Immature natural killer cell (primary cell): ENCODE measurements at regions not wholly inside any gene's neighbourhood (a gene's known extent, or its start where the extent isn't known, plus 50 kb on each side); places are given as distances from the start of the nearest gene placed in this dataset.
"Not testable (repeated sequence)": the region's sequence is repeated elsewhere in the genome, so short reads cannot be mapped to it uniquely, and the experiment has no call there.

Experiments used
- DNase-seq, 3 donors: peaks; one replicate each; pipeline ENCODE4 v3.0.0; 2022; ENCODE audit warnings: mixed read lengths in 1 of 3
- H3K27ac Mint-ChIP-seq, 6 donors: one replicate each; pipeline ENCODE4 v1.8.0; 2020; ENCODE audit warnings: mixed read lengths in 6 of 6, mild to moderate bottlenecking in 5 of 6, inconsistent platforms in 4 of 6, moderate library complexity in 3 of 6
- H3K27me3 Mint-ChIP-seq, 3 donors: one replicate each; pipeline ENCODE4 v1.8.0; 2020 to 2021; ENCODE audit warnings: low read depth in 3 of 3, mild to moderate bottlenecking in 3 of 3, mixed read lengths in 3 of 3, moderate library complexity in 3 of 3, inconsistent platforms in 1 of 3
- H3K36me3 Mint-ChIP-seq, 3 donors: one replicate each; pipeline ENCODE4 v1.8.0; 2020; ENCODE audit warnings: mixed read lengths in 3 of 3, inconsistent platforms in 2 of 3, mild to moderate bottlenecking in 2 of 3
- H3K4me1 Mint-ChIP-seq, 2 donors: one replicate each; pipeline ENCODE4 v1.8.0; 2020; ENCODE audit warnings: inconsistent platforms in 2 of 2, mild to moderate bottlenecking in 2 of 2, mixed read lengths in 2 of 2, moderate library complexity in 1 of 2
- H3K4me3 Mint-ChIP-seq, 5 donors: one replicate each; pipeline ENCODE4 v1.8.0; 2020; ENCODE audit warnings: mild to moderate bottlenecking in 5 of 5, mixed read lengths in 5 of 5, inconsistent platforms in 3 of 5, moderate library complexity in 3 of 5
- H3K9me3 Mint-ChIP-seq, 6 donors: one replicate each; pipeline ENCODE4 v1.8.0; 2020; ENCODE audit warnings: mild to moderate bottlenecking in 6 of 6, mixed read lengths in 6 of 6, inconsistent platforms in 4 of 6, moderate library complexity in 3 of 6

DNA sequence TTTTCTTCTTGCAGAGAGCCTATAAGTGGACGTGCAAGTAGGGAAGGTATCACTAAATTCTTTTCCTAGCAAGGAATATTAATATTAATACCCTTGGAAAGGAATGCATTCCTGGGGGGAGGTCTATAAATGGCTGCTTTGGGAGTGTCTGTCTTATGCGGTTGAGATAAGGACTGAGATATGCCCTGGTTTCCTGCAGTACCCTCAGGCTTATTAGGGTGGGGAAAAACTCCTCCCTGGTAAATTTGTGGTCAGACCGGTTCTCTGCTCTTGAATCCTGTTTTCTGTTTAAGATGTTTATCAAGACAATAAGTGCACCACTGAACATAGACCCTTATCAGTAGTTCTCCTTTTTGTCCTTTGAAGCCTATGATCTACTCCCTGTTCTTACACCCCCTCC is 155.2 kb downstream of the COPS8 start:
- H3K27ac Mint-ChIP-seq, H3K36me3 Mint-ChIP-seq, H3K4me3 Mint-ChIP-seq, H3K4me1 Mint-ChIP-seq, DNase-seq: not testable (repeated sequence)
- Mint-ChIP-seq H3K27me3 (peaks cover 0 to 13% (median 1%) of the 10 kb centered on the region in 3 donors), H3K9me3 (peaks cover 6 to 33% (median 10%) of the 10 kb centered on the region in 6 donors)

DNA sequence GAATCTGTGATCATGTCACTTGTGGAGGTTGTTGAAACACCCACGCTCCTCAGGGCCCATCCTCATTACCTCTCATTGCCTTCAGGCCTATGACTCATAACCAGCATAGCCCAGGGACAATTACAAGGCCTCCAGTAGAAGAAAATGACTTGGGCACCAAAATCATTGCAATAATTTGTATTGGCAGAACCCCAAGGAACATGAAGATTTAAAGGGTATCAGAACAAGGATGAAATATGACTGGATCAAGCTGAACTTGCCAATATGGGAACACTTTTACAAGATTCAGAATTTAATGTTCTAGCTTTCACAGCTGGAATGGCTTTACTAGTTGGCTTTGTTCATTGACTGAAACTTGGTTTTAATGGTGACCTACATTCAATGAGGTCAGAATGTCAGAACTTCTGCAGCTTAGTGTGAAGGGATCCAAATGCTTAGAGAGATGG is 156.4 kb downstream of the COPS8 start:
- DNase-seq: no peak
- no peak overlapping the region for H3K4me3 Mint-ChIP-seq
- H3K4me1 Mint-ChIP-seq: no peaks in the 10 kb centered on the region
- no peak overlapping the region for H3K27ac Mint-ChIP-seq
- H3K9me3 Mint-ChIP-seq: peaks cover 6 to 33% (median 10%) of the 10 kb centered on the region in 6 donors
- peaks cover 0 to 8% (median 0%) of the 10 kb centered on the region in 3 donors for H3K36me3 Mint-ChIP-seq
- peaks cover 0 to 13% (median 1%) of the 10 kb centered on the region in 3 donors for H3K27me3 Mint-ChIP-seq

DNA sequence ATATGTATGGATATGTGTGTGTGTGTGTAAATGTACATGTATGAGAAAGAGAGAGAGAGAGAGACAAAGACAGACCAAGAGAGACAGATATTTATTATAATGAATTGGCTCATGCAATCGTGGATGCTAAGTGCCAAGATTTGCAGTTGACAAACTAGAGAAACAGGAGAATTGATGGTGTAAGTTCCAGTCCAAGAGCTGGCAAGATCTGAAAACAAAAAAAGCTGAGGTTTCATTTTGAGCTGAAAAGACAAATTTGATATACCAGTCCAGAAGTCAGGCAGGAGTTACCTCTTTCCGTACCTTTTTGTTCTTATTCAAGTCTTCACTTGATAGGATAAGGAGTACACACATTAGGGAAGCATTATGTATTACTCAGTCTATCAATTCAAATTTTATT is 157.8 kb downstream of the COPS8 start:
- peaks cover 2 to 33% (median 10%) of the 10 kb centered on the region in 6 donors for H3K9me3 Mint-ChIP-seq
- H3K27ac Mint-ChIP-seq: no peak overlapping the region
- no peaks in the 10 kb centered on the region for H3K4me1 Mint-ChIP-seq
- no peak for DNase-seq
- peaks cover 0 to 8% (median 0%) of the 10 kb centered on the region in 3 donors for H3K36me3 Mint-ChIP-seq
- peaks cover 0 to 13% (median 1%) of the 10 kb centered on the region in 3 donors for H3K27me3 Mint-ChIP-seq
- no peak overlapping the region for H3K4me3 Mint-ChIP-seq

DNA sequence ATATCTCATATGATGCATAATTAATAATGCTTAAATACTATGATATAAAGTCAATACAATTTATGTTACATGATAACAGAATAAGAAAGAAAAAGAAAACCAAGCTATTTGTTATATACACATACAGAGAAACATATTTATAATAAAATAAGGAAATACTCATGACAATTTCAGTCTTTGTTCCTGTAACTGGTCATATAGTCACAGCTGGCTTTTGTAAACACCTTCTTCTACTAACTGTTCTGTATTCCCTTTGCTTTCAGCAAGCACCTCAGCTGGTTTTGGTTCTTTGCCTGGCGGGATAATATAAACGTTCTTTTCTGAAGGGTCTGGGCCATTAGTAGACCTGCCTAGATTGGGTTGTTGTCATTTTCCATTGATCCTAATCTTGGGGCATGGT is 158.5 kb downstream of the COPS8 start:
- H3K4me1 Mint-ChIP-seq: no peaks in the 10 kb centered on the region
- H3K36me3 Mint-ChIP-seq: peaks cover 0 to 8% (median 0%) of the 10 kb centered on the region in 3 donors
- no peak overlapping the region for H3K4me3 Mint-ChIP-seq
- no peak for DNase-seq
- peaks cover 0 to 13% (median 0%) of the 10 kb centered on the region in 3 donors for H3K27me3 Mint-ChIP-seq
- H3K9me3 Mint-ChIP-seq: peaks cover 2 to 34% (median 10%) of the 10 kb centered on the region in 6 donors
- H3K27ac Mint-ChIP-seq: no peak overlapping the region

DNA sequence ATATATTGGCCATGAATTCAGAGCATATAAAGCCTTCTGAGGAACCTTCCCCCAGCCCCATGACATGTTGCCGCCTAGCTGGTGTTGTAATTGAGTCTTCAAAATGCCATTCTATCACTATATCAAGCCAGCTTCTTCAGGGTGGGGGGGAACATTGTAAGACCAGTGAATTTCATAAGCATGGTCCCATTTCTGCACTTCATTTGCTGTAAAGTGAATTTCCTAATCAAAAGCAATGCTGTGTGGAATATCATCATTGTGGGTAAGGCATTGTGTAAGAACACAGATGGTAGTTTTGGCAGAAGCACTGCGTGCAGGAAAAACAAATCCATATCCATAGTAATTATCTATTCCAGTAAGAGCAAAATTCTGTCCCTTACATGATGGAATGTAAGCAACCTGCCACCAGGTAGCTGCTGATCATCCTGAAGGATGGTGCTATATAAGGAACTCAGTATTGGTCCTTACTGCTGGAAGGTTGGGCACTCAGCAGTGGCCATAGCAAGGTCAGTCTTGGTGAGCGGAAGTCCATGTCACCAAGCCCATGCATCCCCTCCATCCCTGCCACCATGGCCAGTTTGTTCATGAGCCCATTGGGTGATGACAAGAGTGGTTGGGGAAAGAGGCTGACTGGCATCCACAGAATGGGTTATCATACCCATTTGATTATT is 159.4 kb downstream of the COPS8 start:
- H3K27ac Mint-ChIP-seq: no peak overlapping the region
- H3K36me3 Mint-ChIP-seq: peaks cover 0 to 8% (median 0%) of the 10 kb centered on the region in 3 donors
- H3K9me3 Mint-ChIP-seq: peaks cover 4 to 28% (median 10%) of the 10 kb centered on the region in 6 donors
- no peak overlapping the region for H3K4me3 Mint-ChIP-seq
- H3K27me3 Mint-ChIP-seq: peaks cover 0 to 16% (median 3%) of the 10 kb centered on the region in 3 donors
- DNase-seq: no peak
- H3K4me1 Mint-ChIP-seq: no peaks in the 10 kb centered on the region

DNA sequence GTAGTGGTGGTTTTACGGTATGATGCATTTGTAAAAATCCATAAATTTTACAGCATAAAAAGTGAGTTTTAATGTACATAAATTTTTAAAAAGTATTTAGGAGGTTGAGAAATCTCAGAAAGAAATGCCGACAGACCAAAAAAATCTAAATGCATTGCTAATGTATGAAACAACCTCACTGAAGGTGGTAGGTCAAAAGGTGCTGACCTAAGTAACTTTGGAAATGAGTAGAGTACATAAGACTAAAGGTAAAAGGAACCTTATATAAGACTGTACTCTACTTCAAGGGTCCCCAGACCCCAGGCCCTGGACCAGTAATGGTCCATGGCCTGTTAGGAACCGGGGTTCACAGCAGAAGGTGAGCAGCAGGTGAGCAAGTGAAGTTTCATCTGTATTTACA is 163.4 kb downstream of the COL6A3 start:
- no peaks in the 10 kb centered on the region for H3K4me1 Mint-ChIP-seq
- H3K27ac Mint-ChIP-seq: no peak overlapping the region
- H3K36me3 Mint-ChIP-seq: no peaks in the 10 kb centered on the region
- DNase-seq: no peak
- H3K4me3 Mint-ChIP-seq: no peak overlapping the region
- H3K27me3 Mint-ChIP-seq: peaks cover 0 to 14% (median 4%) of the 10 kb centered on the region in 3 donors
- H3K9me3 Mint-ChIP-seq: peaks cover 0 to 4% (median under 1%) of the 10 kb centered on the region in 6 donors

DNA sequence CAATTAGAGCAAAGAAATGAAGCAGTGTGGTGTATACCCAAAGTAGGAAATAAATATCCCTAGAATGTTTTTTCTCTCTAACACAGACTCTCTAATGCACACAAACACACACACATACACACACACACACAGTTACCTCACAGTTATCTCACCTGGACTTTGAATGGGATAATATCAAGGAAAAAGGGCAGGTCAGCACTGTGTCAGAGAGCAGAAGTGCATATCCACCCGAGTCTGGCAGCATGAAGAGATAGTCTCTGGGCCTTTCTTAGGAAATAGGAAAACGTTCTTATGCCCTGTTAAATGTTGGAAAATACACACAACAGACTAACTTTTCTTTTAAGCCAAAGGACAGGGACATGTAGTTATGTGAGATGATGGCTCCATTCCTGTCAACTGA is 162.0 kb downstream of the COL6A3 start:
- no peaks in the 10 kb centered on the region for H3K4me1 Mint-ChIP-seq
- H3K27me3 Mint-ChIP-seq: peaks cover 0 to 11% (median 5%) of the 10 kb centered on the region in 3 donors
- H3K4me3 Mint-ChIP-seq: no peak overlapping the region
- DNase-seq: no peak
- no peaks in the 10 kb centered on the region for H3K36me3 Mint-ChIP-seq
- H3K27ac Mint-ChIP-seq: no peak overlapping the region
- peaks cover 0 to 4% (median 0%) of the 10 kb centered on the region in 6 donors for H3K9me3 Mint-ChIP-seq

DNA sequence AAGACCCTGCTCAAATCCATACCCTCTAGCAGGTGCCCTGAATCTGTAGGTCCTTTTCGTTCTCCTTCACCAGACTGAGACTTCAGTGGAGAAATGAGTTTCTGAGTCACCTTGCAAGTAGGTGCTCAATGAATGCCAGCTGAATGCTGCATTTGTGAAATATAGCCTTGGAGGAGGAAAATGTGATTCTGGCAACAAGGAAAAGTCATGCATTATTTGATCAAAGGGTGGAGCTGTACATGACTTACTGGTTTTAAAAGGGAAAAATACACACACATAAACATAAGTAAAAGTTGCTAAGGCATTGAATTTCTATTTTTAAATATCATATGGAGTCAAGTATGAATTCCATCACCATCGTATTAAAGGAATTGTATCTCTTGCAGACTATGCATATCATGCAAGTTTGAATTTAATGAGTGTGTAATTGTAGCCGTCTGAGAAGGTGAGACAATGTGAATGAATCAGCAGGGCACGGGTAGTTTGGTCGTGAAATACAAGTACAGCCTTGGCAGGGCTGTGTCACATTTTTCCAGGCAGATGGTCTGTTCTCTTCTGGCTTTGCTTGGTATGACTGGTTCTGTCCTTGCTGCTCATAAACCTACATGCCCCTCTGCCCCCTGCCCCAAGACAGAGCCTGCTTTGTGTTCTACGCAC is 160.8 kb downstream of the COL6A3 start:
- Mint-ChIP-seq H3K4me1 (peaks cover 0 to 5% of the 10 kb centered on the region in 2 donors), H3K4me3 (no peak overlapping the region), H3K9me3 (peaks cover 0 to 4% (median 0%) of the 10 kb centered on the region in 6 donors), H3K36me3 (no peaks in the 10 kb centered on the region), H3K27me3 (peaks cover 0 to 11% (median 5%) of the 10 kb centered on the region in 3 donors), H3K27ac (no peak overlapping the region)
- DNase-seq: no peak

DNA sequence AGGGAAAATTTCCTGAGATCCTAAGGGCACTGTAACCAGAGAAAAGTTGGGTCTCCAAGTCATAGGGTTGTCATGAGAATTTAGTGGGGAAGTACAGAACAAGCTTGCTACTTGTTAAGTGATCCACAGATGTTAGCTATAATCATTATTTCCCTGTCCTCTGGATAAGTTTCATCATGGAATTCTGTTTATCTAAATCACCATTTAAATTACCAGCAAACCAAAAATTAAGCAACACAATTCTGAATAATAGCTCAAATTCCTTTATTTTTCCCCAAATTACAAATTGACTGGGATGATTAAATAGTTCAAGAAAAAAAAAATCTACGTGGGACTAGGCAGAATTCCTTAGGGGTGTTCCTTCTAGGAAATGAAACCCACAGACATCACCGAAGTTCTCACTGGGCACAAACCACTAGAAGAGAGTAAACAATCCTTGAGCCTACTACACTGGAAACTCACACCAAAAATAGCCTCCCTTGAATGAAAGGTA is 159.5 kb downstream of the COL6A3 start:
- H3K9me3 Mint-ChIP-seq: peaks cover 0 to 4% (median 0%) of the 10 kb centered on the region in 6 donors
- no peak overlapping the region for H3K27ac Mint-ChIP-seq
- H3K4me1 Mint-ChIP-seq: peaks cover 0 to 5% of the 10 kb centered on the region in 2 donors
- peaks cover 0 to 9% (median 6%) of the 10 kb centered on the region in 3 donors for H3K27me3 Mint-ChIP-seq
- DNase-seq: no peak
- no peaks in the 10 kb centered on the region for H3K36me3 Mint-ChIP-seq
- H3K4me3 Mint-ChIP-seq: no peak overlapping the region

DNA sequence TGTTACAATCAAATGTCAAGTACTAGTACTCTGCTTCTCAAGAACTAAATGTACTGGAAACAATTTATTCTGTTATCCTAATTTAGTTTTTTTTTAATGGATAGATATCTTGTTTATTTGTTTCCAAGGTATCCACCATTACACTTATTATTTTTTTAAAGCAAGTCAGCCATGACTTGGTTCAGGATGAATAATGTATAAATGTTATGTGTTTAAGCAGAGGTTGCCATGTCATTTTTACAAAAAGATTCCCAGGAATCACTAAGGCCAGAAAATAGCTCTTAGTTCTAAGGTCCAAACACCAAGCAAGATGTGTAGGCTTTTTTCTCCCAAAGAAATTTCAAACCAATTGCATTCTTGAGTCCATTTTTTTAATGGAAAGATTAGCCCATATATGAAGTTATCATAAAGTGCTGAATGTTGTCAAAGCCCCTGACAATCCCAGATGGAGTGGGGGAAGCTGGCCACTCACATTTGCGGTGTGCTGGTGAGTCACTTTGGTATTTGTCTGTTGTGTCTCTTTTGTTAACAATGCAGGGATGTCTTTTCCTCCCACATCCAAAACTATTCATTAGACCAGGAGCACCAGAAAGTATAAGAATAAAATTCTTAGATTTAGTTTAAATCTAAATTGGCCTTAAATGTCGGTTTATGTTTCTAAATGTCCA is 158.9 kb downstream of the COL6A3 start:
- no peak for DNase-seq
- Mint-ChIP-seq H3K27ac (no peak overlapping the region), H3K4me3 (no peak overlapping the region), H3K9me3 (peaks cover 0 to 2% (median 0%) of the 10 kb centered on the region in 6 donors), H3K4me1 (peaks cover 0 to 5% of the 10 kb centered on the region in 2 donors), H3K27me3 (peaks cover 0 to 8% (median 6%) of the 10 kb centered on the region in 3 donors), H3K36me3 (no peaks in the 10 kb centered on the region)

DNA sequence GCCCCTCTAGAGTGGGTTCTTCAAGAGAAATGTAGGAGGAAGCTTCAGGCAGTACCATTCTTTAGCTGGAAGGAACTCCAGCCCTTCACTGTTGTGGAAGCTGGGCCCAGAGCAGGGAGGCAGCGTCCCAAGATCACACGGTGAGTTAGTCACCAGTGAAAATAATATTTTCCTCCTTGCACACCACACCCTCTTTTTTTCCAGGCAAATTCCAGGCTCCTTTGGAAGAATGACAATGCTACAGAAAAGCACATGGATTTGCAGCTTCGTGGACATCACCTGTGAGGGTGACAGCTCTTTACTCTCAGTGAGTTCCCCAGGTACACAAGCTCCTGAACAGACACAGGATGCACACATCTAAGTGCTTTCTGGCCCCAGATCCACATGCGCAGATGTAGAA is 157.1 kb downstream of the COL6A3 start:
- H3K4me1 Mint-ChIP-seq: peaks cover 0 to 5% of the 10 kb centered on the region in 2 donors
- H3K4me3 Mint-ChIP-seq: no peak overlapping the region
- no peak for DNase-seq
- H3K27me3 Mint-ChIP-seq: peaks cover 0 to 6% (median 3%) of the 10 kb centered on the region in 3 donors
- no peaks in the 10 kb centered on the region for H3K9me3 Mint-ChIP-seq
- no peaks in the 10 kb centered on the region for H3K36me3 Mint-ChIP-seq
- no peak overlapping the region for H3K27ac Mint-ChIP-seq

DNA sequence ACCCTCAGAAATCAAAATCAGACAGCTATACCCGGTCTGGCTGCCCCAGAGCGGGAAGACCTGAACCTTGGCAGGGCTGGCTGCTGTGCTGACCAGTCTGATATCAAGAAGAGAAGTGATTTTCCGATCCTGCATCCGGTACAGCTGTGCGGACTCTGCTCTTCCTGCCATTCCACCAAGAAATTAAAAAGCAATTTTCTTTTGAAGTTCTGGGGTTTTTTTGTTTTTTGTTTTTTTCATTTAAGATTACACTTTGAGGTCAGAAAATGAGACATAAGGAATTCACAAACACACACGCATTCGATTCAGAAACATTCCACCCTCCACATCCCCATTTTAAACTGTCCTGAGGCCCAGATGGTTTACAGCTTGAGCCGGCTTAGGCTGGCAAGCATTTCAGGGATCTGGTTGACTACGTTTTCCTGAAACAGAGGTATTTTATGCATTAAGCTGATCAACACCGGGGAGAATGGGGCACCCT is 156.5 kb downstream of the COL6A3 start:
- no peak for DNase-seq
- no peak overlapping the region for H3K4me3 Mint-ChIP-seq
- no peak overlapping the region for H3K27ac Mint-ChIP-seq
- no peaks in the 10 kb centered on the region for H3K9me3 Mint-ChIP-seq
- H3K36me3 Mint-ChIP-seq: no peaks in the 10 kb centered on the region
- H3K27me3 Mint-ChIP-seq: peaks cover 0 to 6% (median 3%) of the 10 kb centered on the region in 3 donors
- peaks cover 0 to 5% of the 10 kb centered on the region in 2 donors for H3K4me1 Mint-ChIP-seq

DNA sequence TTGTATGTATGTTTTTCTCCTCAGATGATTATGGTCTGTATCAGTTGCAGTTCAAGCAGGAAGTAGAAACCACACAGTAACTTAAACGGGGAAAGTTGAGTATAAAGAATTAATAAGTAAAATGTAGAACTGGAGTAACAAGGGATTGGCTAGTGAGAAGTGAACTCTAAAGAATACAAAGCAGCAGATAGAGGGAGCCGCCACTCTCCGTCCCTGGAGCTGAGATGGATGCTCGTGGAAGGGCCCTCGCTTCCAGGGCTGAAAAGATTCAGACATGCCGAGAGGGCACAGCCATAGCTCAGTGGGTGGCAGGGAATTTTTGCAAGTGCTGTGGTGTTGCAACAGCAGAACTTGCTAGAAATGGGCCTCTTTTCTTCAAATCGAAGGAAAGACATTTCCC is 155.8 kb downstream of the COL6A3 start:
- no peaks in the 10 kb centered on the region for H3K9me3 Mint-ChIP-seq
- no peak overlapping the region for H3K27ac Mint-ChIP-seq
- no peak for DNase-seq
- H3K27me3 Mint-ChIP-seq: peaks cover 0 to 6% (median 3%) of the 10 kb centered on the region in 3 donors
- H3K36me3 Mint-ChIP-seq: no peaks in the 10 kb centered on the region
- H3K4me1 Mint-ChIP-seq: peaks cover 0 to 5% of the 10 kb centered on the region in 2 donors
- no peak overlapping the region for H3K4me3 Mint-ChIP-seq

DNA sequence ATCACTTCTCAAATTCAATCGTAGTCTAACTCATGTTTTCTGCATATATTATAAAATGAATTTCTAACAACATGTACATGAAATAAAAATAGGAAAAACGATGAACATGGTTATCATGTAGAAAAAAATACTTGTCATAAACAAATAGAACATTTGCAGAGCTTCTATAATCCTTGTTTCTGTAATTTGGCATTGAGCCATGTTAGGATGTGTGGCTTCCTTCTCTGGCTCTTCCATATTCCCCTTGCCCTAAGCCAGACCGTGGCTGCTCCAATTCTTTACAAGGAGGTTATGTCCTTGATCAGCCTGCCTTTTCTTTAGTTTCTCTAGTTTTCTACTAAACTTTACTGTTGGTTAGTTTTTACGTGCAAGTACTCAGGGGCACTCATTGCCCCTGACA is 155.3 kb downstream of the COL6A3 start:
- H3K4me3 Mint-ChIP-seq: no peak overlapping the region
- H3K36me3 Mint-ChIP-seq: no peaks in the 10 kb centered on the region
- DNase-seq: no peak
- H3K27me3 Mint-ChIP-seq: peaks cover 0 to 6% (median 3%) of the 10 kb centered on the region in 3 donors
- H3K27ac Mint-ChIP-seq: no peak overlapping the region
- peaks cover 0 to 5% of the 10 kb centered on the region in 2 donors for H3K4me1 Mint-ChIP-seq
- H3K9me3 Mint-ChIP-seq: no peaks in the 10 kb centered on the region
